ENCODE measurements at regions not wholly inside any gene's neighbourhood (a gene's known extent, or its start where the extent isn't known, plus 50 kb on each side); places are given as distances from the start of the nearest gene placed in this dataset.

DNA sequence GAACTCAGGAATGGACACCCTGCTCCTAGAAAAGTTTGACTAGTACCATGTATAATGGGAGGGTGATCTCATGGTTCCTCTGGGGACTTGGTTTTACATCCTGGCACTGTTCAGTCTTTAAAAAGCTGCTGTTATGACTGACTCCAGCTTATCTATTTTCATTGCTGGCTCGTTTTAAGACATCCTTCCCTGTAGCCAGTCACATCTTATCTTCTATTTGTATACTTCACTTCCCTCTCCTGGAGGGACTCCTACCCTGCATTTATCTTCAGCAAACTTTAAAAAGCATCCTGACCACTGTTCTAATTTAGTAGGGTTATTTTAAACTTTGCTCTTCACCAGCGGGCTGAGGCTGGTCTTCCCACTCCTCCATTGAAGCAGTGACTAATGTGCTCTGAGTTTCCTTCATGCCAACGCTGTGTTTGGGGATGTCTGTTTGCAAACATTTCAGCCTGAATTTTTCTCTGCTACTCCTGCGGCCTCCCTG lies 72.9 kb upstream of the ARMC3 start:
- intact Hi-C loops (cut with micrococcal nuclease), result no loop called here
- H3K27ac ChIP-seq (ENCODE audit: low read length), result no peak overlapping the region
- H3K27me3 ChIP-seq (ENCODE audit: control insufficient read depth, insufficient read depth, low read length), result no peaks in the 10 kb centered on the region
- no peaks in the 10 kb centered on the region for H3K36me3 ChIP-seq (ENCODE audit: control insufficient read depth, insufficient read depth, low read length)
- WGBS (ENCODE audit: insufficient coverage), result 76% methylated on average over 4 of the region's 4 CpGs
- Mint-ChIP-seq H3K4me1 (peaks cover 0 to 5% of the 10 kb centered on the region in 2 donors), H3K36me3 (no peaks in the 10 kb centered on the region), H3K4me3 (no peak overlapping the region), H3K27me3 (ENCODE audit: low read depth in 2 of 2) (no peaks in the 10 kb centered on the region), H3K27ac (no peak overlapping the region), H3K9me3 (no peaks in the 10 kb centered on the region)
- H3K4me3 ChIP-seq (ENCODE audit: low read length), result no peak overlapping the region
- DNase-seq (no peak), ATAC-seq (no peak)
- H3K4me1 ChIP-seq (ENCODE audit: control insufficient read depth, insufficient read depth, low read length), result no peaks in the 10 kb centered on the region
- TF ChIP-seq, protein P1, sequence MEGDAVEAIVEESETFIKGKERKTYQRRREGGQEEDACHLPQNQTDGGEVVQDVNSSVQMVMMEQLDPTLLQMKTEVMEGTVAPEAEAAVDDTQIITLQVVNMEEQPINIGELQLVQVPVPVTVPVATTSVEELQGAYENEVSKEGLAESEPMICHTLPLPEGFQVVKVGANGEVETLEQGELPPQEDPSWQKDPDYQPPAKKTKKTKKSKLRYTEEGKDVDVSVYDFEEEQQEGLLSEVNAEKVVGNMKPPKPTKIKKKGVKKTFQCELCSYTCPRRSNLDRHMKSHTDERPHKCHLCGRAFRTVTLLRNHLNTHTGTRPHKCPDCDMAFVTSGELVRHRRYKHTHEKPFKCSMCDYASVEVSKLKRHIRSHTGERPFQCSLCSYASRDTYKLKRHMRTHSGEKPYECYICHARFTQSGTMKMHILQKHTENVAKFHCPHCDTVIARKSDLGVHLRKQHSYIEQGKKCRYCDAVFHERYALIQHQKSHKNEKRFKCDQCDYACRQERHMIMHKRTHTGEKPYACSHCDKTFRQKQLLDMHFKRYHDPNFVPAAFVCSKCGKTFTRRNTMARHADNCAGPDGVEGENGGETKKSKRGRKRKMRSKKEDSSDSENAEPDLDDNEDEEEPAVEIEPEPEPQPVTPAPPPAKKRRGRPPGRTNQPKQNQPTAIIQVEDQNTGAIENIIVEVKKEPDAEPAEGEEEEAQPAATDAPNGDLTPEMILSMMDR (IDR thresholded peaks at IDR 0.05), result no peak
- no peaks in the 10 kb centered on the region for H3K9me3 ChIP-seq (ENCODE audit: control insufficient read depth, insufficient read depth, low read length)

DNA sequence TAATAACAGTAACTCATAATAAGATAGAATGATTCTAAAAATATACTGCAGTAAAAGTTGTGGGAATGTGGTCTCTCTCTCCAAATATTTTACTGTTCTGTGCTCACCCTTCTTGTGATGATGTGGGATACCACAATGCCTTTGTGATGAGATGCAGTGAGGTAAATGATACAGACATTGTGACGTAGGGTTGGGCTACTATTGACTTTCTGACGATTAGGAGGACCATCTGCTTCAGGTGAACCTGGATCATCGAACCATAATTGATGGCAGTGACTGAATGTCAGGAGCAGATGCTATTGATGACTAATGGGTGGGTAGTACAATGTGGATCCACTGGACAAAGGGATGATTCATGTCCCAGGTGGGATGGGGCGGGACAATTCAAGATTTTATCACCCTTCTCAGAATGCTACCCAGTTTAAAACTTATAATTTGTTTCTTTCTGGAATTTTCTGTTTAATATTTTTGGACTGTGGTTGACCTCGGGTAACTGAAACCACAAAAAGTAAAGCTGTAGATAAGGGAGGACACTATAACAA lies 73.9 kb upstream of the ARMC3 start:
- H3K4me1 Mint-ChIP-seq, result peaks cover 7 to 12% of the 10 kb centered on the region in 2 donors
- Histone ChIP-seq H3K9me3 (ENCODE audit: control insufficient read depth, insufficient read depth, low read length) (no peaks in the 10 kb centered on the region), H3K4me1 (ENCODE audit: control insufficient read depth, insufficient read depth, low read length) (no peaks in the 10 kb centered on the region), H3K36me3 (ENCODE audit: control insufficient read depth, insufficient read depth, low read length) (no peaks in the 10 kb centered on the region), H3K27ac (ENCODE audit: low read length) (no peak overlapping the region), H3K4me3 (ENCODE audit: low read length) (no peak overlapping the region), H3K27me3 (ENCODE audit: control insufficient read depth, insufficient read depth, low read length) (no peaks in the 10 kb centered on the region)
- DNase-seq, result no peak
- TF ChIP-seq, protein P1 (IDR thresholded peaks at IDR 0.05), result no peak
- intact Hi-C loops (cut with micrococcal nuclease), result no loop called here
- WGBS (ENCODE audit: insufficient coverage), result 78% methylated on average over 4 of the region's 5 CpGs
- H3K27me3 Mint-ChIP-seq (ENCODE audit: low read depth in 2 of 2), result peaks cover 5 to 6% of the 10 kb centered on the region in 2 donors
- no peak overlapping the region for H3K27ac Mint-ChIP-seq
- no peak for ATAC-seq
- no peaks in the 10 kb centered on the region for H3K36me3 Mint-ChIP-seq
- H3K4me3 Mint-ChIP-seq, result no peak overlapping the region
- H3K9me3 Mint-ChIP-seq, result no peaks in the 10 kb centered on the region

DNA sequence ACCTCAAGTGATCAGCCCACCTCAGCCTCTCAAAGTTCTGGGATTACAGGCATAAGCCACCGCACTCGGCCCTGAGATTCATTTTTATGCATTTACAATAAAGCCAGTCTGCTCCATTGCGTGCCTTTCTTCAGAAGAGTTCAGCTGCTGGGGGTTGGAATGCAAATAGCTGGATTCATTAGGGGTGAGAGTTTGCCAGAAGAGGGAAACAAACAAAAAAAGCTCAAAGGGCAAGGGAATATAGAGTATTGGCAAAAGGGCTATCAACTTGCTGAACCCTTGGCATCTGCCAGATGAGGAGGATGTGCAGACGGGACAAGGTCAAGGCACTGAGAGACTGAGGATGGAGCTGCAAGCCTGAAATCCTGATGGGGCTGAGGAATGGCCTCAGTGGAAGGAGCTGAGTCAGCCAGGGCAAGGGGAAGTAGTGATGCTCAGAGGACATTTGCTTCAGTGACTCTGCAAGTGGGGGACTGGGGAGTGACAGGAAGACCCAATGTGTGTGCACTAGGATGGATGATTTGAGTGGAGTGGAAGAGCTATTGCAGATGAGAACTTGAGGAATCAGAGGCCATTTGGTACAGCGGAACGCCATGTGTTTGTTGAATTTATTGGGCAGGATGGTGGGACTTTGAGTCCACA lies 75.0 kb upstream of the ARMC3 start:
- H3K4me1 ChIP-seq (ENCODE audit: control insufficient read depth, insufficient read depth, low read length), result no peaks in the 10 kb centered on the region
- H3K36me3 ChIP-seq (ENCODE audit: control insufficient read depth, insufficient read depth, low read length), result no peaks in the 10 kb centered on the region
- peaks cover 11 to 16% of the 10 kb centered on the region in 2 donors for H3K4me1 Mint-ChIP-seq
- no peak overlapping the region for H3K4me3 Mint-ChIP-seq
- no peak overlapping the region for H3K27ac ChIP-seq (ENCODE audit: low read length)
- no peak overlapping the region for H3K4me3 ChIP-seq (ENCODE audit: low read length)
- DNase-seq (no peak), ATAC-seq (no peak)
- peaks cover 8 to 11% of the 10 kb centered on the region in 2 donors for H3K27me3 Mint-ChIP-seq (ENCODE audit: low read depth in 2 of 2)
- no peaks in the 10 kb centered on the region for H3K36me3 Mint-ChIP-seq
- H3K27ac Mint-ChIP-seq, result no peak overlapping the region
- H3K27me3 ChIP-seq (ENCODE audit: control insufficient read depth, insufficient read depth, low read length), result no peaks in the 10 kb centered on the region
- 96% methylated on average over 6 of the region's 6 CpGs for WGBS (ENCODE audit: insufficient coverage)
- intact Hi-C loops (cut with micrococcal nuclease), result no loop called here
- TF ChIP-seq, protein P1 (IDR thresholded peaks at IDR 0.05), result no peak
- no peaks in the 10 kb centered on the region for H3K9me3 Mint-ChIP-seq
- no peaks in the 10 kb centered on the region for H3K9me3 ChIP-seq (ENCODE audit: control insufficient read depth, insufficient read depth, low read length)

DNA sequence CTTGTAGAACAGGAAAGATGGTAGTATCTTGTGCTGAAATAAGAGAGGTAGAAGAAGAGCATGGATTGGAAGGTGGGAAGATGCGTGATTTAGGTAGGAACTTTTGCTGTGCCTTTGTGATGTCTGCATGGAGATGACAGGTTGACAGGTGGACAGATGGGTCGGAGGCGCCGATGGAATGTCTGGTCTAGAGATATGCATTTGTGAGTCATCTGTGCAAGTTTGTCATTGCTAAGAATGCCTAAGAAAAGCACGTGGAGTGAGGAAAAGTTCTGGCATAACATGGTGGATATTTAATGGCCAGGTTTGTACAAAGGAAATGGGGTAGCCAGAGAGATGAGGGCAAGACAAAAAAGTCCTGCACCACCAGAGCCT lies 76.0 kb upstream of the ARMC3 start:
- H3K4me1 Mint-ChIP-seq, result peaks cover 11 to 16% of the 10 kb centered on the region in 2 donors
- Histone ChIP-seq H3K36me3 (ENCODE audit: control insufficient read depth, insufficient read depth, low read length) (no peaks in the 10 kb centered on the region), H3K9me3 (ENCODE audit: control insufficient read depth, insufficient read depth, low read length) (no peaks in the 10 kb centered on the region), H3K4me3 (ENCODE audit: low read length) (no peak overlapping the region), H3K4me1 (ENCODE audit: control insufficient read depth, insufficient read depth, low read length) (no peaks in the 10 kb centered on the region), H3K27ac (ENCODE audit: low read length) (no peak overlapping the region), H3K27me3 (ENCODE audit: control insufficient read depth, insufficient read depth, low read length) (no peaks in the 10 kb centered on the region)
- H3K4me3 Mint-ChIP-seq, result no peak overlapping the region
- TF ChIP-seq, protein P1 (IDR thresholded peaks at IDR 0.05), result no peak
- intact Hi-C loops (cut with micrococcal nuclease), result no loop called here
- H3K27me3 Mint-ChIP-seq (ENCODE audit: low read depth in 2 of 2), result peaks cover 8 to 11% of the 10 kb centered on the region in 2 donors
- no peaks in the 10 kb centered on the region for H3K9me3 Mint-ChIP-seq
- ATAC-seq (no peak), DNase-seq (no peak)
- no peak overlapping the region for H3K27ac Mint-ChIP-seq
- H3K36me3 Mint-ChIP-seq, result no peaks in the 10 kb centered on the region
- 95% methylated on average over 5 of the region's 5 CpGs for WGBS (ENCODE audit: insufficient coverage)
